Smooth muscle cell (in vitro differentiated cells): ENCODE measurements at regions not wholly inside any gene's neighbourhood (a gene's known extent, or its start where the extent isn't known, plus 50 kb on each side); places are given as distances from the start of the nearest gene placed in this dataset.

Source experiments
- DNase-seq: peaks from one replicate; lab custom pipeline; 2025; ENCODE audit not compliant: unreplicated experiment; lab: John Stamatoyannopoulos, UW
- H2AFZ ChIP-seq: fragments of 200-600 bp; sonication (generic); 2 replicates; pipeline ENCODE4 v1.6.0; 2016; ENCODE audit warnings: antibody characterized with exemption, low read depth, mild to moderate bottlenecking
- H3F3A ChIP-seq: fragments of 200-600 bp; sonication (generic); 2 replicates; pipeline ENCODE4 v1.6.0; 2017; ENCODE audit warnings: antibody characterized with exemption, low read depth
- H3K27ac ChIP-seq: fragments of 200-600 bp; sonication (generic); 2 replicates; pipeline ENCODE4 v1.5.1; 2016; ENCODE audit warnings: low read depth, mild to moderate bottlenecking
- H3K27me3 ChIP-seq: fragments of 200-600 bp; sonication (generic); 2 replicates; pipeline ENCODE4 v1.6.1; 2016; ENCODE audit warnings: low read depth, mild to moderate bottlenecking
- H3K36me3 ChIP-seq: fragments of 200-600 bp; sonication (generic); 2 replicates; pipeline ENCODE4 v1.5.1; 2016; ENCODE audit warnings: low read depth
- H3K4me1 ChIP-seq: fragments of 200-600 bp; sonication (generic); 2 replicates; pipeline ENCODE4 v1.5.1; 2016; ENCODE audit warnings: low read depth
- H3K4me2 ChIP-seq: fragments of 200-600 bp; sonication (generic); 2 replicates; pipeline ENCODE4 v1.6.0; 2016; ENCODE audit warnings: mild to moderate bottlenecking
- H3K4me3 ChIP-seq: fragments of 200-600 bp; sonication (generic); 2 replicates; pipeline ENCODE4 v1.5.1; 2016; ENCODE audit warnings: mild to moderate bottlenecking
- H3K79me2 ChIP-seq: fragments of 200-600 bp; sonication (generic); 2 replicates; pipeline ENCODE4 v1.6.0; 2016; ENCODE audit warnings: low read depth, mild to moderate bottlenecking
- H3K9ac ChIP-seq: fragments of 200-600 bp; sonication (generic); 2 replicates; pipeline ENCODE4 v1.6.0; 2016; ENCODE audit warnings: low read depth
- H3K9me3 ChIP-seq: fragments of 200-600 bp; sonication (generic); replicated peaks from 2 replicates; pipeline ENCODE4 v1.5.1; 2016; ENCODE audit warnings: low read depth
- H4K20me1 ChIP-seq: fragments of 200-600 bp; sonication (generic); 2 replicates; pipeline ENCODE4 v1.6.0; 2016; ENCODE audit warnings: low read depth
- CTCF ChIP-seq: fragments of 200-600 bp; sonication (generic); IDR thresholded peaks from 2 replicates; pipeline ENCODE4 v1.5.1; 2017; ENCODE audit warnings: borderline replicate concordance, mild to moderate bottlenecking, antibody characterized with exemption; ENCODE audit not compliant: insufficient read depth, poor library complexity, severe bottlenecking
- WGBS: methylation state at CpG from one replicate; pipeline ENCODE4 v1.1.7; 2016; ENCODE audit warnings: low lambda C conversion rate; 5-methylcytosine and 5-hydroxymethylcytosine counted together

- DNase-seq = no peak
- H3K4me2 ChIP-seq = no peak overlapping the region
- H3K4me3 ChIP-seq = no peak overlapping the region
- no peak overlapping the region for H3K27ac ChIP-seq
- no peaks in the 10 kb centered on the region for H3F3A ChIP-seq
- H3K36me3 ChIP-seq = no peaks in the 10 kb centered on the region
- no peaks in the 10 kb centered on the region for H4K20me1 ChIP-seq
- 90% methylated on average over 4 of the region's 4 CpGs for WGBS
- H3K79me2 ChIP-seq = no peaks in the 10 kb centered on the region
- H3K9me3 ChIP-seq = no peaks in the 10 kb centered on the region
- no peak overlapping the region for H3K9ac ChIP-seq
- peaks cover 16% of the 10 kb centered on the region for H3K27me3 ChIP-seq
- TF ChIP-seq CTCF = no peak
- H2AFZ ChIP-seq = no peak overlapping the region
- H3K4me1 ChIP-seq = no peaks in the 10 kb centered on the region
Observed at GRCh38 chr4:181249031-181249430, 994.2 kb upstream of the TENM3 start.

GRCh38 chr4:181254771-181255170, 988.4 kb upstream of the TENM3 start:
- no peak overlapping the region for H3K4me3 ChIP-seq
- peaks cover 9% of the 10 kb centered on the region for H3K4me1 ChIP-seq
- DNase-seq = no peak
- WGBS = 49% methylated on average over 6 of the region's 6 CpGs
- no peaks in the 10 kb centered on the region for H3F3A ChIP-seq
- no peak overlapping the region for H2AFZ ChIP-seq
- H3K9me3 ChIP-seq = no peaks in the 10 kb centered on the region
- H3K79me2 ChIP-seq = no peaks in the 10 kb centered on the region
- H3K9ac ChIP-seq = no peak overlapping the region
- H3K27ac ChIP-seq = no peak overlapping the region
- H3K36me3 ChIP-seq = no peaks in the 10 kb centered on the region
- H3K27me3 ChIP-seq = peaks cover 13% of the 10 kb centered on the region
- no peaks in the 10 kb centered on the region for H4K20me1 ChIP-seq
- TF ChIP-seq CTCF = no peak
- no peak overlapping the region for H3K4me2 ChIP-seq

- H3K27ac ChIP-seq = no peak overlapping the region
- no peaks in the 10 kb centered on the region for H4K20me1 ChIP-seq
- H3F3A ChIP-seq = no peaks in the 10 kb centered on the region
- no peak overlapping the region for H2AFZ ChIP-seq
- H3K79me2 ChIP-seq = no peaks in the 10 kb centered on the region
- H3K4me3 ChIP-seq = no peak overlapping the region
- peaks cover 14% of the 10 kb centered on the region for H3K4me1 ChIP-seq
- no peak for TF ChIP-seq CTCF
- WGBS = 15% methylated on average over 2 of the region's 2 CpGs
- no peak for DNase-seq
- peaks cover 23% of the 10 kb centered on the region for H3K27me3 ChIP-seq
- H3K9me3 ChIP-seq = no peaks in the 10 kb centered on the region
- H3K4me2 ChIP-seq = no peak overlapping the region
- no peaks in the 10 kb centered on the region for H3K36me3 ChIP-seq
- H3K9ac ChIP-seq = no peak overlapping the region
Observed at GRCh38 chr4:181258569-181258968, 984.6 kb upstream of the TENM3 start.

GRCh38 chr4:181259081-181259709, 984.0 kb upstream of the TENM3 start:
- Histone ChIP-seq H3K27me3 (peaks cover 23% of the 10 kb centered on the region), H3K36me3 (no peaks in the 10 kb centered on the region), H3K4me3 (no peak overlapping the region), H3K9me3 (no peaks in the 10 kb centered on the region), H4K20me1 (no peaks in the 10 kb centered on the region), H2AFZ (no peak overlapping the region), H3K4me2 (no peak overlapping the region), H3F3A (no peaks in the 10 kb centered on the region), H3K79me2 (no peaks in the 10 kb centered on the region), H3K4me1 (peaks cover 14% of the 10 kb centered on the region), H3K9ac (no peak overlapping the region), H3K27ac (no peak overlapping the region)
- WGBS = 76% methylated on average over 4 of the region's 4 CpGs
- no peak for TF ChIP-seq CTCF
- DNase-seq = no peak
